ENCODE measurements at regions not wholly inside any gene's neighbourhood (a gene's known extent, or its start where the extent isn't known, plus 50 kb on each side); places are given as distances from the start of the nearest gene placed in this dataset.

GRCh38 chr7:8356071-8356470 is 77.3 kb upstream of the NXPH1 start:
- TF ChIP-seq POLR2A (IDR thresholded peaks at IDR 0.05), result no peak
- TF ChIP-seq CTCF (IDR thresholded peaks at IDR 0.05), result no peak
- intact Hi-C loops (cut with DNase I), result no loop called here
- Histone ChIP-seq H3K4me3 (no peak overlapping the region), H3K27ac (no peak overlapping the region), H3K27me3 (no peaks in the 10 kb centered on the region), H3K36me3 (no peaks in the 10 kb centered on the region), H3K9me3 (peaks cover 0 to 2% (median 0%) of the 10 kb centered on the region in 12 donors), H3K4me1 (no peaks in the 10 kb centered on the region)
- DNase-seq (no peak), ATAC-seq (no peak)
- 62 to 78% (median 77%) methylated on average over 3 of the region's 3 CpGs for WGBS, 4 donors

- Histone ChIP-seq H3K9me3 (peaks cover 0 to 2% (median 0%) of the 10 kb centered on the region in 12 donors), H3K36me3 (no peaks in the 10 kb centered on the region), H3K4me1 (no peaks in the 10 kb centered on the region), H3K27me3 (no peaks in the 10 kb centered on the region), H3K4me3 (no peak overlapping the region), H3K27ac (no peak overlapping the region)
- TF ChIP-seq CTCF (IDR thresholded peaks at IDR 0.05) (no peak), POLR2A (IDR thresholded peaks at IDR 0.05) (no peak)
- intact Hi-C loops (cut with DNase I), result no loop called here
- 38 to 64% (median 57%) methylated on average over 2 of the region's 2 CpGs for WGBS, 4 donors
- no peak for DNase-seq
- no peak for ATAC-seq
Observed at GRCh38 chr7:8357536-8357935, 75.9 kb upstream of the NXPH1 start.

- H3K27ac ChIP-seq, result no peak overlapping the region
- ATAC-seq, result no peak
- H3K27me3 ChIP-seq, result no peaks in the 10 kb centered on the region
- no peaks in the 10 kb centered on the region for H3K9me3 ChIP-seq
- intact Hi-C loops (cut with DNase I), result no loop called here
- H3K4me1 ChIP-seq, result no peaks in the 10 kb centered on the region
- H3K36me3 ChIP-seq, result no peaks in the 10 kb centered on the region
- no peak overlapping the region for H3K4me3 ChIP-seq
- TF ChIP-seq POLR2A (IDR thresholded peaks at IDR 0.05), result no peak
- no peak for TF ChIP-seq CTCF (IDR thresholded peaks at IDR 0.05)
- no peak for DNase-seq
- WGBS, 4 donors, result 27 to 48% (median 42%) methylated on average over 1 of the region's 1 CpG
Observed at GRCh38 chr7:8360564-8361153, 72.8 kb upstream of the NXPH1 start.

GRCh38 chr7:8362723-8363369 is 70.6 kb upstream of the NXPH1 start:
- DNase-seq, result no peak

More at GRCh38 chr7:8362723-8363369, 70.6 kb upstream of the NXPH1 start:
- no peak overlapping the region for H3K4me3 ChIP-seq
- no peaks in the 10 kb centered on the region for H3K9me3 ChIP-seq
- no peak for ATAC-seq
- no peaks in the 10 kb centered on the region for H3K27me3 ChIP-seq
- WGBS, 4 donors, result 33 to 37% (median 35%) methylated on average over 5 of the region's 5 CpGs
- no peak for TF ChIP-seq CTCF (IDR thresholded peaks at IDR 0.05)
- TF ChIP-seq POLR2A (IDR thresholded peaks at IDR 0.05), result no peak
- intact Hi-C loops (cut with DNase I), result no loop called here
- H3K4me1 ChIP-seq, result no peaks in the 10 kb centered on the region
- no peaks in the 10 kb centered on the region for H3K36me3 ChIP-seq
- H3K27ac ChIP-seq, result no peak overlapping the region

All from heart left ventricle (tissue), 16 donors.